ENCODE measurements at regions not wholly inside any gene's neighbourhood (a gene's known extent, or its start where the extent isn't known, plus 50 kb on each side); places are given as distances from the start of the nearest gene placed in this dataset.

DNA sequence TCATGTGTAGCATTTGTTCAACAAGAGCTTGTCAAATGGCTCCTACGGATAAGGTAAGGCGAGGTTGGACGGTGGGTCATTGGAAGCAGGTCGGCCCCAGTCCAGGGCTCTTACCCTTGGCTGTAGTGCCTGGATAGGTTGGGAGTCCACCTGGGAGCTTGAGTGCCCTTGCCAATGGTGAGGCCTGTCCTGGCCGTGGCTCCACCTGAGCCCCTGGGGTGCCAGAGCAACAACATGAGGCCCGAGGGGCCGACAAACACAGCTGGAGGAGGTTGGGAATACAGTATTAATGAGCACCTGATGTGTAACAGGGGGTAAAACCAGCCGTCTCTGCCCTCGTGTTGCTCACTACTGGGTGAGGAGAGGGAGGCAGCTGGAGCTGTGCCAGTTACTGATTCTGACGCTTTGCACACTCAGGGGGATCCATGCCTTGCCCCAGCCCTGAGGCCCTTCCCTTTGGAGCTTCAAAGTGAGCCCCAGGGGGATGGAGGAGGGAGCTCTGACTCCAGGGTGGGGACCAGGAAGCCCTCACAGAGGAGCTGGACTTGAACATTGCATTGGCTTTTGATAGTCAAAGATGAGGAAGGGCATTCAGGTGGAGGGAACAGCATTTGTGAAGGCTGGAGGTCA is 87.2 kb downstream of the RHOB start:
- TF ChIP-seq ZNF70 (CRISPR knock-in tag; IDR thresholded peaks at IDR 0.05) (no peak), TCF4 (CRISPR knock-in tag; IDR thresholded peaks at IDR 0.05; ENCODE audit: borderline replicate concordance) (no peak), RARB (CRISPR knock-in tag; IDR thresholded peaks at IDR 0.05) (no peak), ZNF8 (CRISPR knock-in tag; IDR thresholded peaks at IDR 0.05) (no peak), ISL1 (CRISPR knock-in tag; IDR thresholded peaks at IDR 0.05) (no peak)
- TF ChIP-seq, protein P1, sequence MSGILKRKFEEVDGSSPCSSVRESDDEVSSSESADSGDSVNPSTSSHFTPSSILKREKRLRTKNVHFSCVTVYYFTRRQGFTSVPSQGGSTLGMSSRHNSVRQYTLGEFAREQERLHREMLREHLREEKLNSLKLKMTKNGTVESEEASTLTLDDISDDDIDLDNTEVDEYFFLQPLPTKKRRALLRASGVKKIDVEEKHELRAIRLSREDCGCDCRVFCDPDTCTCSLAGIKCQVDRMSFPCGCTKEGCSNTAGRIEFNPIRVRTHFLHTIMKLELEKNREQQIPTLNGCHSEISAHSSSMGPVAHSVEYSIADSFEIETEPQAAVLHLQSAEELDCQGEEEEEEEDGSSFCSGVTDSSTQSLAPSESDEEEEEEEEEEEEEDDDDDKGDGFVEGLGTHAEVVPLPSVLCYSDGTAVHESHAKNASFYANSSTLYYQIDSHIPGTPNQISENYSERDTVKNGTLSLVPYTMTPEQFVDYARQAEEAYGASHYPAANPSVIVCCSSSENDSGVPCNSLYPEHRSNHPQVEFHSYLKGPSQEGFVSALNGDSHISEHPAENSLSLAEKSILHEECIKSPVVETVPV (CRISPR knock-in tag; IDR thresholded peaks at IDR 0.05) = no peak
- ATAC-seq = no peak

DNA sequence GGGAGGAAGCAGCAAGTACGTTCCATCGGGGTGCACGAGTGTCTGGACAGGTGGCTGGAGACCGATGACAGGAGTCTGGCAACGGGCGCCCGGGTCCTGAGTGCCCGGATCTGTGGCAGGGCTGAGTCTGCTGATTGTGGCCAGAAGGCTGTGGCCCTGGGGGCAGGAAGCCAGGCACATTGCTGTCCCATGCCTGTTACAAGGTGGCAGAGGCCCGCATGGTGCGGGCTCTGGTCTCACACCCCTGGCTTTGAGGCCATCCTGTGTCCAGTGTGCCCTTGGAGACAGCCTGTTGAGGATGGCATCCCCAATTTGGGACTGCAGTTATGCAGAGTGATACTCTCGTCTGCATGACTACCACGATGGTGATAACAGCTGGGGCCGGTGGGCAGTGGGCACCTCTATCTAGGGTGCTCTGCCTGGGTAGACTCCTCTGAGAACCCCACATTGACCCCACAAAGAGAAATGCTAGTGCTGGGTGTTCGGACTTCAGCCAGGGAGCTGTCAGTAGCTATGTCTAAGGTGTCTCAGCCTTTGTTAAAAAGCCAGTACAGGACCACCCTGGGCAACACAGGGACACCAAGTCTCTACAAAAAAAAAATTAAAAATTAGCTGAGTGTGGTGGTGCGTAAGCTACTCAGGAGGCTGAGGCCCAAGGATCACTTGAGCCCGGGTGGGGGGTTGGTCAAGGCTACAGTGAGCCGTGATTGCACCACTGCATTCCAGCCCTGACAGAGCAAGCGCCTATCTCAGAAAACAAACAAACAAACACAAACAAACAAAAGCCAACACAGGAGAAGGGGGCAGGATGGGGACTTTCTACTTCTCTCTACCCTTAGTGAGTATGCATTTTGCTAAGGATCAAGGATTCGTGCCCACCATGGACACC is 88.3 kb downstream of the RHOB start:
- TF ChIP-seq ZC3H10 (CRISPR knock-in tag; IDR thresholded peaks at IDR 0.05) (no peak), GLIS3 (CRISPR knock-in tag; IDR thresholded peaks at IDR 0.05) (no peak), BACH2 (CRISPR knock-in tag; IDR thresholded peaks at IDR 0.05; ENCODE audit: borderline replicate concordance) (no peak), ESRRG (CRISPR knock-in tag; IDR thresholded peaks at IDR 0.05) (no peak)
- ATAC-seq = no peak

- ATAC-seq = no peak
- no peak for TF ChIP-seq ZNF70 (CRISPR knock-in tag; IDR thresholded peaks at IDR 0.05)
- no peak for TF ChIP-seq TSHZ2 (CRISPR knock-in tag; IDR thresholded peaks at IDR 0.05)
- TF ChIP-seq PPARA (CRISPR knock-in tag; IDR thresholded peaks at IDR 0.05; ENCODE audit: borderline replicate concordance) = no peak
- no peak for TF ChIP-seq GLIS3 (CRISPR knock-in tag; IDR thresholded peaks at IDR 0.05)
- TF ChIP-seq TOX (CRISPR knock-in tag; IDR thresholded peaks at IDR 0.05; ENCODE audit: borderline replicate concordance) = no peak
- no peak for TF ChIP-seq TCF4 (CRISPR knock-in tag; IDR thresholded peaks at IDR 0.05; ENCODE audit: borderline replicate concordance)
- TF ChIP-seq ZFP3 (CRISPR knock-in tag; IDR thresholded peaks at IDR 0.05) = no peak
- no peak for TF ChIP-seq CSDC2 (CRISPR knock-in tag; IDR thresholded peaks at IDR 0.05)
- no peak for TF ChIP-seq OSR1 (CRISPR knock-in tag; IDR thresholded peaks at IDR 0.05)
- no peak for TF ChIP-seq ZNF8 (CRISPR knock-in tag; IDR thresholded peaks at IDR 0.05)
- no peak for TF ChIP-seq ZFP30 (CRISPR knock-in tag; IDR thresholded peaks at IDR 0.05)
- TF ChIP-seq ARNTL (CRISPR knock-in tag; IDR thresholded peaks at IDR 0.05; ENCODE audit: borderline replicate concordance, low read depth) = no peak
- TF ChIP-seq CREB5 (CRISPR knock-in tag; IDR thresholded peaks at IDR 0.05; ENCODE audit: low read depth) = no peak
- TF ChIP-seq PATZ1 (CRISPR knock-in tag; IDR thresholded peaks at IDR 0.05; ENCODE audit: borderline replicate concordance) = no peak
Measured at GRCh38 chr2:20536619-20537422, 89.9 kb downstream of the RHOB start.

Measured in SK-N-SH treated with all-trans-retinoic acid at 6 μM for 48 hours (cell line).